ENCODE measurements at regions not wholly inside any gene's neighbourhood (a gene's known extent, or its start where the extent isn't known, plus 50 kb on each side); places are given as distances from the start of the nearest gene placed in this dataset.

- CTCF ChIA-PET: no interaction called here
- POLR2A ChIA-PET: no interaction called here
- no peak for DNase-seq (ENCODE audit: low read depth, low spot score)
- no peak overlapping the region for H3K9ac ChIP-seq (ENCODE audit: low read length)
- no peaks in the 10 kb centered on the region for H3K9me3 ChIP-seq (ENCODE audit: control insufficient read depth in 1 of 2, insufficient read depth in 1 of 2, low read depth in 1 of 2, low read length in 2 of 2)
- H3K36me3 ChIP-seq (ENCODE audit: control insufficient read depth in 1 of 2, insufficient read depth in 2 of 2, low read length in 2 of 2): no peaks in the 10 kb centered on the region
- H2AFZ ChIP-seq (ENCODE audit: low read depth, low read length, poor library complexity, severe bottlenecking): peak overlapping the region; percentile 63
- BruUV-seq (replicated peaks): no TSS peak
- TF ChIP-seq REST (IDR thresholded peaks at IDR 0.05; ENCODE audit: low read depth) (no peak), EZH2 (IDR thresholded peaks at IDR 0.05) (no peak), SP1 (IDR thresholded peaks at IDR 0.05; ENCODE audit: low read depth) (no peak), ZFX (IDR thresholded peaks at IDR 0.05) (no peak), ZBTB33 (IDR thresholded peaks at IDR 0.05; ENCODE audit: extremely low read depth, insufficient replicate concordance, low read length) (no peak), JUND (IDR thresholded peaks at IDR 0.05) (no peak), CBX3 (IDR thresholded peaks at IDR 0.05; ENCODE audit: low read depth) (no peak), EZH2phosphoT487 (IDR thresholded peaks at IDR 0.05; ENCODE audit: borderline replicate concordance) (no peak), ELF1 (IDR thresholded peaks at IDR 0.05; ENCODE audit: borderline replicate concordance, low read depth) (no peak), TCF7L2 (IDR thresholded peaks at IDR 0.05; ENCODE audit: borderline replicate concordance, extremely low read depth, insufficient read depth, insufficient read length) (no peak), SIN3A (IDR thresholded peaks at IDR 0.05; ENCODE audit: low read depth) (no peak), EGR1 (IDR thresholded peaks at IDR 0.05; ENCODE audit: low read depth) (no peak)
- H3K79me2 ChIP-seq (ENCODE audit: insufficient read depth, low read length): no peaks in the 10 kb centered on the region
- no peaks in the 10 kb centered on the region for H3K9me2 ChIP-seq (ENCODE audit: insufficient read depth)
- H4K20me1 ChIP-seq (ENCODE audit: insufficient read depth): no peaks in the 10 kb centered on the region
- ATAC-seq: no peak
- intact Hi-C loops (cut with micrococcal nuclease): no loop called here
- no peaks in the 10 kb centered on the region for H3K4me1 ChIP-seq (ENCODE audit: control insufficient read depth in 1 of 2, insufficient read depth in 2 of 2, low read length in 2 of 2)
- no peak overlapping the region for H3K4me2 ChIP-seq (ENCODE audit: low read length)
- RAD21 ChIA-PET (ENCODE audit: low non-redundant PET in 1 of 2, low total read pairs in 2 of 2, uncharacterized antibody in 2 of 2, unreplicated experiment in 2 of 2): no interaction called here
- no peak overlapping the region for H3K27ac ChIP-seq (ENCODE audit: low read depth, low read length)
- H3K27me3 ChIP-seq (ENCODE audit: insufficient read depth, low read length): no peaks in the 10 kb centered on the region
- H3K4me3 ChIP-seq (replicated peaks in 1 of 2; ENCODE audit: low read depth in 1 of 2, low read length in 2 of 2): no peak overlapping the region
Measured at GRCh38 chr13:105196052-105196451, 1339.4 kb downstream of the EFNB2 start.

Measured in HCT116 (cell line).